RWPE1 (cell line): ENCODE measurements at regions not wholly inside any gene's neighbourhood (a gene's known extent, or its start where the extent isn't known, plus 50 kb on each side); places are given as distances from the start of the nearest gene placed in this dataset.

Experiments used
- CTCF ChIA-PET: fragments of 350-600 bp; sonication (Branson Sonifier 250); formaldehyde crosslinking; extraction: SDS; loops from one replicate; lab custom pipeline; 2021; lab: Yijun Ruan, JAX
- POLR2A ChIA-PET: fragments of 400-600 bp; formaldehyde crosslinking; extraction: SDS; loops from one replicate; lab custom pipeline; 2020; ENCODE audit warnings: antibody characterized with exemption; ENCODE audit not compliant: low non-redundant PET; lab: Yijun Ruan, JAX
- DNase-seq: peaks from one replicate; pipeline ENCODE4 v3.0.0; 2012; ENCODE audit warnings: low spot score
- H3K27ac ChIP-seq: fragments of 450-650 bp; 2 replicates; pipeline ENCODE4 v1.5.1; 2017
- TF ChIP-seq, protein P1 (sequence below): fragments of 450-650 bp; conservative IDR thresholded peaks from 2 replicates; pipeline ENCODE4 v1.5.1; 2017; ENCODE audit warnings: low read depth, mild to moderate bottlenecking

GRCh38 chr1:59107916-59108315 is 189.0 kb upstream of the FGGY start:
- TF ChIP-seq, protein P1, sequence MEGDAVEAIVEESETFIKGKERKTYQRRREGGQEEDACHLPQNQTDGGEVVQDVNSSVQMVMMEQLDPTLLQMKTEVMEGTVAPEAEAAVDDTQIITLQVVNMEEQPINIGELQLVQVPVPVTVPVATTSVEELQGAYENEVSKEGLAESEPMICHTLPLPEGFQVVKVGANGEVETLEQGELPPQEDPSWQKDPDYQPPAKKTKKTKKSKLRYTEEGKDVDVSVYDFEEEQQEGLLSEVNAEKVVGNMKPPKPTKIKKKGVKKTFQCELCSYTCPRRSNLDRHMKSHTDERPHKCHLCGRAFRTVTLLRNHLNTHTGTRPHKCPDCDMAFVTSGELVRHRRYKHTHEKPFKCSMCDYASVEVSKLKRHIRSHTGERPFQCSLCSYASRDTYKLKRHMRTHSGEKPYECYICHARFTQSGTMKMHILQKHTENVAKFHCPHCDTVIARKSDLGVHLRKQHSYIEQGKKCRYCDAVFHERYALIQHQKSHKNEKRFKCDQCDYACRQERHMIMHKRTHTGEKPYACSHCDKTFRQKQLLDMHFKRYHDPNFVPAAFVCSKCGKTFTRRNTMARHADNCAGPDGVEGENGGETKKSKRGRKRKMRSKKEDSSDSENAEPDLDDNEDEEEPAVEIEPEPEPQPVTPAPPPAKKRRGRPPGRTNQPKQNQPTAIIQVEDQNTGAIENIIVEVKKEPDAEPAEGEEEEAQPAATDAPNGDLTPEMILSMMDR, result no peak
- ChIA-PET POLR2A (no interaction called here), CTCF (no interaction called here)
- DNase-seq, result no peak
- H3K27ac ChIP-seq, result peak overlapping the region; percentile 79

DNA sequence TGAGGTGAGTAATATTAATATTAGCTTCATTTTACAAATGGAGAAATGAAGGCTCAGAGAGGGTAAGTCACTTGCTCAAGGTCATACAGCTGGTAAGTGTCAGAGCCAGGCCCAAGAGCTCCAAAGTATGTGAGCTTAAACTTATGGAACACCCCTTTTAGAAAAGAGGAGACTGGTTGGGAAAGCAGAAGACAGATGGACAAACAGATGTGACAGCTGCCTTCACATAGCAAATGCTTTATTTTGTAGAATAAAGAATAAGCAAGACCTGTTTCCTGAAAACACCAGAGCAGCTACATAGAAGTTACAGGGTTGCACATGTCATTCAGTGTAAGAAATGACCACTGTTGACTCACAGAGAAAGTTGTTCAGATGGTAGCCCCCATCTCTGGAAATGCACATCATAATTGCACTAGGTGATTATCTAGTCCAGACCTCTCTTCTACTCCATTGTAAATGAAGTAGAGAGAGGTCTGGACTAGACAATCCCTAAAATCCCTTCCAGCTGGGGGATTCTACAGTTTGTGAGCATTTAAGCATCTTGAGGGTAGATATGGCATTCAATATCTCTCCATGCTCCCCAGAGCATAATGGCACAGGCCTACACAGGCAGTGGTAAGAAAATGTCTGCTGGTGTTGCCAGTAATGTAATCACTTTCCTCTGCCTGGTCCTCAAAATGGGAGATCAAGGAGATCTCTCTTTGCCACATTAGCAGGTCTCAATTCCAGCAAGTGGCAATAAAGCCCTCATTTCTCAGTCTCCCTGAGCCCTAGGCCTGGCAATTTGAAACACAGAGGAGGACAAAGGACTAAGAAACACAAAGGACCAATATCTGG is 188.2 kb upstream of the FGGY start:
- H3K27ac ChIP-seq, result no peak overlapping the region
- no peak for DNase-seq
- ChIA-PET CTCF (no interaction called here), POLR2A (no interaction called here)
- TF ChIP-seq, protein P1, result no peak

- ChIA-PET CTCF (no interaction called here), POLR2A (no interaction called here)
- DNase-seq, result no peak
- H3K27ac ChIP-seq, result no peak overlapping the region
- TF ChIP-seq, protein P1, result no peak
Observed at GRCh38 chr1:59110271-59110670, 186.6 kb upstream of the FGGY start.

GRCh38 chr1:59113876-59114457 is 182.9 kb upstream of the FGGY start:
- H3K27ac ChIP-seq, result no peak overlapping the region
- TF ChIP-seq, protein P1, result no peak
- CTCF ChIA-PET, result no interaction called here
- DNase-seq, result no peak
- POLR2A ChIA-PET, result no interaction called here

DNA sequence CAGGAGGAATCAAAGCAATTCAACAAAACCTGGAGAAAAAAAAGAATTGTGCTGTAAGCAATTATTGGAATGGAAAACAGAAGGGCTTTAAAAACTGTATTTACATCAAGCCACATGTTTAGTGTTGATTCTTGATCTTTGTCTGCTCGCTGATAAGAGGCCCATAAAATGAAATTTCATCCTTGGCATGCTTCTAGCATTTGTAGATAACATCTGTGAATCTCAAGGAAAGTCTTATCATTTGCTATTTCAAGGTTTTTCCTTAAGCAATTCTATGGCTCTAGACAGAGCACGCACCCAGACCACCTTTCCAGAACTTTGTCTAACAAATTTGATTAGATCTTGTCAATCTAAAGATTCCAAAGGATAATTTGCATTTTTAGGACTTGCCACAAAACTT is 181.0 kb upstream of the FGGY start:
- no peak for DNase-seq
- TF ChIP-seq, protein P1, result no peak
- ChIA-PET CTCF (no interaction called here), POLR2A (no interaction called here)
- no peak overlapping the region for H3K27ac ChIP-seq

DNA sequence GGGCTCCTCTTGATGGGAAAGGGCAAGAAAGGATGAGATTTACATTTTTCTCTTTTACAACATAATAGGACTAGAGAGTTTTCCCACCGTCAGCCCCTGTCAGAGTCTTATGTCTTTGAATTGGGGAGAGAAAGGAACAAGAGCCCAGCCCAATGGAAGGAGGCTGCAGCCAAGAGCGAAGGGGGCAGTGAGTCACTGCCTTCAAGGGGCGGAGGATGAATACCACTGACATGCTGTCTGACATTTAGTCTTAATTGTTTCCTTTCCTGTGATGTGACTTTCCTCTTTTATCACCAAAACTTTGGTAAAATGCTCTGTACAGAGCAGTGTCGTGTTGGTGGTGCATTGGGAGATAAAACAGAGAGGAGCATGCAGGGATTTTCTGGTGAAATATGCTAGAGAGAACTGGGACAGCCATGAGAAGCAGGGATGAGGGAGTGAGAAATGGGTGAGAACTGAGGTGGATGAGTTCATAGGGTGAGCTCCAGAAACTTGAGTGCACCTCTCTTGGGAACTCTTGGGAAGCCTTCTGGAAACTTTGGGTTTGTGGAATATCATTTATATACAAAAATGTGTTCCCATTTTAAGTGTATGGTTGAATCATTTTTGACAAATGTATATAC is 179.9 kb upstream of the FGGY start:
- CTCF ChIA-PET, result interaction anchor here (0.6 kb wide), 1 partner anchor 13 kb away, joined by 3 read pairs; no protein-coding TSS in a partner anchor
- TF ChIP-seq, protein P1, result no peak
- no peak overlapping the region for H3K27ac ChIP-seq
- POLR2A ChIA-PET, result no interaction called here
- DNase-seq, result peak; percentile 34
